ENCODE measurements at regions not wholly inside any gene's neighbourhood (a gene's known extent, or its start where the extent isn't known, plus 50 kb on each side); places are given as distances from the start of the nearest gene placed in this dataset.
"Not testable (repeated sequence)": the region's sequence is repeated elsewhere in the genome, so short reads cannot be mapped to it uniquely, and the experiment has no call there.

DNA sequence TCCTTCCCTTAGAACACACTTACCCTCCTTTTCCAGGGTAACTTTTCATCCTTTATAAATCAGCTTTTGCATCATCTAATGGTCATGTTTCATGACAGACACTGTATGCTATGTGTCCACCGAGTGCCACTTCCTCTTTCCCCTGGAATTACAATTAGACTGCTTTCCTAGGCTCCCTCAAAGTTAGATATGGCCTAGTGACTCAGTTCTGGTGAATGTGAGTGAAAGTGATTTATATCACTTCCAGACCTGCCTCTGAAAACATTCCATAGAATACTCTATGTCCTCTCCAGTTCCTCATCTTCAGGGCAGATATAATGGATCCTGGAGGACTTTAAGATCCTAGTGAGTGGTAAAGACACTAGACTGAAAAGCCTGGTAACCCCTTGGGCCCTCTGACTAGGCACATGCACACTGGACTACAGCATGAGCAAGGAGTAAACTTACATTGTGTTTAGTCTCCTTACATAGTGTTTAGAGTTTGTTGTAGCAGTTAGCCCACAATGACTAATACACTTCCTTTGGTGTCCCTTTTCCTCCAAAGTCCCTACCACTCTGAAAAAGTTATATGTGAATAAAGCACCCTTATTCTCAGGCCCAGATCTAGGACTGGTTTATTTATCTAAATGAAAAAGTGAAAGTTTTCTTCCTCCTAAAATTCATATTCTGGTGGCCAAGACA, 59.3 kb downstream of the GPR88 start:
- DNase-seq: no peak

DNA sequence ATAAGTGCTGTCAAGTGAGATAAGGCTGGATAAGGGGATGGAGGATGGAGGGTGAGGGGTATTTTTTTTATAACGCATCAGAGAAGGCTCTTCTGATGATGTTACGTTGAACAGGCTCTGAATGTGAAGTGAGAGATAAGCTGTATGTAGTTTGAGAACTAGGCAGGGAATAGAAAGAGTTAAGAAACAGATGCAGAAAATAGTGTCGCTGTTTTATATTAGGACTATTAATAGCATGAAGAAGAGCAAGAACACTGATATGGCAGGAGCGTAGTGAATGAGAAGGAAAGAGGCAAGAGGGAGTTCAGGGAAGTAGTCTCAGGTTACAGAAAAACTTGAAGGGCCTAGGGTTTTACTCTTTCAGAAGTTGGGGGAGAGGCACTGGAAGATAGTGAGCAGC, 59.8 kb downstream of the GPR88 start:
- DNase-seq: no peak

- DNase-seq: not testable (repeated sequence)
Observed at GRCh38 chr1:100600377-100600776, 62.4 kb downstream of the GPR88 start.

DNA sequence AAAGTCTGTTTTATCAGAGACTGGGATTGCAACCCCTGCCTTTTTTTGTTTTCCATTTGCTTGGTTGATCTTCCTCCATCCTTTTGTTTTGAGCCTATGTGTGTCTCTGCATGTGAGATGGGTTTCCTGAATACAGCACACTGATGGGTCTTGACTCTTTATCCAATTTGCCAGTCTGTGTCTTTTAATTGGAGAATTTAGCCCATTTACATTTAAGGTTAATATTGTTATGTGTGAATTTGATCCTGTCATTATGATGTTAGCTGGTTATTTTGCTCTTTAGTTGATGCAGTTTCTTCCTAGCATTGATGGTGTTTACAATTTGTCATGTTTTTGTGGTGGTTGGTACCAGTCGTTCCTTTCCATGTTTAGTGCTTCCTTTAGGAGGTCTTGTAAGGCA, 64.1 kb downstream of the GPR88 start:
- DNase-seq: not testable (repeated sequence)

DNA sequence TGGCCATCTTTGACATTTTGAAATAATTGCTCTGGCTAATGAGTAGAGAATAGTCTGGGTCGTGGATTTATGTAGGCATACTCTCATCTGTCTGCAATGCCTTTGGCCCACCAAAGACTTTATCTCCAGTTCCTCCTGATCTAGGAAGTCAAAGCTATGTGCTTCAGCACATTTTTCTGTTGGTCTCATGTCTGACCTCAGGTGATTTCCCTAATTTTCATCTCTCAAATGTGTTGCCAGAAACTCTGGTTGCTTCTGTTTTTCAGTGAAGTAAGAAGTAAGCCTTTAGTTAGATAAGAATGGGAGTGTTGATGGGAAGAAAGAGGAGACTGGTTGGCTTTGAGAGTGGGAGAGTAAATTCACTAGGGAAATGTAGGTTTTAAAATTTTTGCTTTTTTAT, 66.4 kb downstream of the GPR88 start:
- DNase-seq: no peak

DNA sequence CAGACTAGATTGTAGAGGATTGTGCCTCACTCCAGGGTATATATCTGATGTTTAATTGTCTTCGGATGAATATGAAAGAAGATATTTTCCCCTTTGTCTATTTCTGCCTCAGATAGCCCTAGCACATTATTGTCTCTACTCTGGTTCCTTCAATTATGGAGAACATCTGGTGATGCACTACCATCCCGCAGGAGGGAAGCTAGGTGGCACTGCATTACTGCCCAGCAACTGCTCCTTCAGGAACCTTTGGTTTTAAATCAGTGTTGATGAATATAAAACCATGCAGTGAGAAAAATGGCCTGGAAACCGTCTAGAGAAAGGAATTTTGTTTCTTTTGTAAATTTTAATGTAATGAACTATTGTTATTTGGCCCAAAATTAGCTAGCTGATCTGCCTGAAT, 68.5 kb downstream of the GPR88 start:
- DNase-seq: peak; percentile 32

- DNase-seq: no peak
Observed at GRCh38 chr1:100607628-100608240, 69.8 kb downstream of the GPR88 start.

- DNase-seq: no peak
Observed at GRCh38 chr1:100609849-100610248, 71.9 kb downstream of the GPR88 start.

DNA sequence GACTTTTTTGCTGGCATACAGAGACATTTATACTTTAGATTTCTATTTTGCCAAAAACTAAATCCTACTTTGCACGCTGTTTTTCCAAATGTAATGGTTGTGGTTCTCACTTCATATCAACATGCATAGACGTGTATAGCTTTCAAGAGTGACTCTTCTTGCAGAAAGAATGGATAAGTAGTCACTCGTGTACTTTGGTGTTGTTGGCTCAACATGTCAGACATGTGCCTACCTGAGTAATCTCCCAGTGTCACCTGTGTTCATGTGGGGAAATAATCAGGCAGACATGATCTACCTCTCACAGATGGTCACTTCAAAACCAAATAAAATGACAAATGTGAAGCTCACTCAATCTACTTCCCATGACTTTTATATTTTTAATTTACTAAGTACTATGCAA, 73.1 kb downstream of the GPR88 start:
- no peak for DNase-seq

- DNase-seq: no peak
Observed at GRCh38 chr1:100612540-100612939, 74.6 kb downstream of the GPR88 start.

DNA sequence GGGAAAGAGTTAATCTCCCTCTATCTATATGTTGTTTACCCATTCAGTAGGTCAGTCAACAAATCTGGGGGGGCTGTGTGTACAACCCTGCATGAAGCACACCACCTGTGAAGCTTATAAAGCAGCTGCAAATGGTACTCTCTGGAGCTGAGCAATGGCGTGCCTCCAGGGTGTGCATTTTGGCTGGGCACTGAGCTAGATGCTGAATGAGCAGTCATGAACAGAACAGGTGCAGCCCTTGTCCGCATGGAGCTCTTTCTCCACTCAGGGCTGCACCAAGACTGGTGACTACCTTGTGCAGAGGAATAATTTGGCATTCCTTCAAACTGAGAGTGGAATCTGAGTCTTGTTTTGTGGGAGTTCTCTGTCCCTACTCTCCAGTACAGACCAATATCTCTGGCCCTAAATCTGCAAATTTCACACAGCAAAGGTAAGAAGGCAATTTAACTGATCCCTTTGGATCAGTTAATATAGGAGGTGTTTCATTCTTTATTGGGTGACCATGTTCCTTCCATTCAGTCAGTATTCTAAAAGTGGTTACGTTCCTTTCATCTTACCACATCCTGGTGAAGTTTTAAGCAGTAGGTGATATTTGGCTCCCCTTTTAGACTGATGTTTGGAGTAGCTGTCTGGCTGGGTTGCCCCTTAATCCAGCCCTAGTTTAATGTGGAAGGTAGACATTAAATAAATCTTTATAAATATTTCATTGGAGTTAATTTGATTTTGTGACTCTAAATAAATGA, 76.0 kb downstream of the GPR88 start:
- no peak for DNase-seq

DNA sequence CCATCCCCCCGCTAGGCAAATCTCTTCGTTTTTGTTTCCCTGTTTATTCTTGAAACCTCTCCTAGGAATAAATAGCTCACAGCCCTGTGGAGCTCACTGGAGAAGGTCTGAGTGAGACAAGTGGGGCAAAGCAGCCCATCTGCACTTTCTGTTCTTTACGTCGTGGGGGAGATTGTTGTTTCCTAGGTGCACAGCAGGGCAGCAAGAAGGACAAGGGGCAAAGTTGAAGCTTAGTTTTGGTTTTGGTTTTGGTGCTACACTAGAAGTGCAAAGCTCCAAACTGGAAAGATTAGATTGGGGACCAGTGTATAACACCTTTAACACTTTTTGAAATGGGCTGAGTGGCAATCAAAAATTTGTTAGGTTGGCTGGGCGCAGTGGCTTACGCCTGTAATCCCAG, 76.6 kb downstream of the GPR88 start:
- DNase-seq: no peak

- no peak for DNase-seq
Observed at GRCh38 chr1:100615686-100616085, 77.7 kb downstream of the GPR88 start.

GRCh38 chr1:100616121-100616621, 78.2 kb downstream of the GPR88 start:
- DNase-seq: no peak

GRCh38 chr1:100622037-100622436, 84.1 kb downstream of the GPR88 start:
- DNase-seq: no peak

GRCh38 chr1:100622506-100622905, 84.6 kb downstream of the GPR88 start:
- DNase-seq: no peak

GRCh38 chr1:100622966-100623762, 85.2 kb downstream of the GPR88 start:
- no peak for DNase-seq

DNA sequence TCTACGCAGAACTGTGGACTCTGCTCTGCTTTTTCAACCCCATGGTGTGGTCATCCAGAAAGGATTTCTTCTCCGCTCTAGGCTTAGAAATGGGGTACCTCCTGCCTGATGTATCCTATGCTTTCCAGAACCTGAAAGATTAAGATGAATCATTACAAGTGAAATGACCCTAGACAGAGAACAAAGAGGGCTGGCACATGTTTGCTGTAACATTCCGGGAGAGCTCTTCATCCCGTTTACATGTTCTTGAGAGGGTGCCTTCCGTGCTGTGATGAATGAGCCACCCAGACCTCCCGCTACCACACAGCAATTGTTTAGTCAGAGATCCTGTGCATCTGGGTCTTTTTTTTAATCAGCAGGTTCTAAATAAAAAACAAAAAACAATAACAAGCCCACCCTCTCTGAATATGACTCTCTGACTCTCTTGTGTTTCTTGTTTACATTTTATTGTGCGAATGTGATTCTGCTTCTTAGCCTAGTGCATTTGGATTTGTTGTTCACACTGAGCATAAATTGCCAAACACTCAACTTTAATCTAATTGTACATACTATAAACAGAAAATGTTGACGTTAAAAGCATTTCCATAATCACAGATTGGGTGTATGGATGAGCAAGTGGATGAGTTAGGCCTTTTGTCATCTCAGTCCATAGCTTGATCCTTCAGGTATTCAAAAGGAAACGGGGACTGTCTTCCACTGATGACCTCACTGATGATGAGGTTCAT, 87.1 kb downstream of the GPR88 start:
- no peak for DNase-seq

GRCh38 chr1:100626397-100626796, 88.5 kb downstream of the GPR88 start:
- no peak for DNase-seq

DNA sequence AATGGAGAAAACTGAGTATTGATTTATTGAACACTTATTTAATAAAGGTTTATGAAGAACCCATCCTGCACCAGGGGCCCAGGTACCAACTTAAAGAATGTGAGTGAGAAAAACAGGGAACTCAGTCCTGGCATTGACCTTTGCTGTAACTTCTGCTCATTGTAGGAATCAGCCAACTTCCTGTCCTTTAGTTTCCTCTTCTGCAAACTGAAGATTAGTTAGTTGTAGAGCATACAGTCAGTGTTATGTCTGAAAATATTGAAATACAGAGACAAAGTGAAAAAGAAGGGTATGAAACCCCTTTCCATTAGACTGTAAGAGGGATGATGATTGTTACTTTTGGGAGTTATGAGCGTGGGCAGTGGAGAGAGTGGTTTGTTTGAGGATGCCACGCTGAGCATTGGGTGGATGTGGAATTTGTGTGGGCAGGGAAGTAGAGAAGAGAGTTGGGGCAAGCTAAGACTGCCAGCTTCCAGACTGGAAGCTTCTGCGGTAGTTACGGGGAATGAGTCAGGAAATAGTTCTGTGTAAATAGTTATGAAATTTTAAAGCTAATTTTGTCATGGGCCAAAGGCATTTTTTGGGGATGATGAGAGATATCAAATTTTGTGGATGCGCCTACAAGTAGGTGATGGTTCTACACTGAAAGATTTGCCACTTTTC, 89.2 kb downstream of the GPR88 start:
- no peak for DNase-seq

DNA sequence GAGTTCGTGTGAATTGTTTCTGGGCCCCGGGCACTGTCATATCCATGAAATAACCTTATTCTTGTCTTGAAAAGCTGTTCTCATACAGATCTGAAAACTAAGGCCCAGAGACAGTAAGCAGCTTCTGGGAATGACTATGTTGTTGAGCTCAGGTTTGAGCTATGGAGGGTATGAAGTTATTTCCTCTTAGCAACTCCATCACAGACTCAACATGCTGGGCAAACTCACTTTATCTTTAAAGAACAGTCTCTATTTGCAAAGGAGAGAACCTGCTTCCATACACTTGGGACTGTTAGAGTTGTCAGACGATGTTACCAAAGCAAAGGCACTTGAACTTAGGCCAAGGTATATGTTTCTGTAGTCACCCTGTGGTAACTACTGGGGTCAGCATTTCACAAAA, 90.0 kb downstream of the GPR88 start:
- DNase-seq: no peak

GRCh38 chr1:100628631-100629081, 90.7 kb downstream of the GPR88 start:
- no peak for DNase-seq
